ENCODE measurements at regions not wholly inside any gene's neighbourhood (a gene's known extent, or its start where the extent isn't known, plus 50 kb on each side); places are given as distances from the start of the nearest gene placed in this dataset.

DNA sequence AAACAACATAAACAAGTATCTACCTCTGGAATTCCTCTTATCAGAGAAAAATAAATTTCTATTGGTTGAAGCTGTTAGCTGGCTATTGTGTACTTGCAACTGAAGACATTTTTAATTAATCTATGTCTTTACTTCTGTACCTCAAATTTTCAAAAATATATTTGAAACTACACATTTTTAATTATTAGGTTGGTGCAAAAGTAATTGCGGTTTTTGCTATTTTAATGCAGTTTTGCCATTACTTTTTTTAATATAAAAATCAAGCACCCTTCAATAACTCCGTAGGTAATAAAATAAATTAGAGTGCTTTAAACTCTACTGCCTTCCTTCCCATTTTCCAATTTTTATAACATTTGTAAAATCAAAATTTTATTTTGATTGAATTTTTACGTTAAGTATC, 262.1 kb upstream of the DUSP10 start:
- no peaks in the 10 kb centered on the region for H3K9me3 ChIP-seq (ENCODE audit: control insufficient read depth, insufficient read depth, low read depth, low read length)
- no peak overlapping the region for H3K27ac ChIP-seq (ENCODE audit: extremely low read depth, low read depth, low read length)
- no peaks in the 10 kb centered on the region for H3K4me1 ChIP-seq (ENCODE audit: control insufficient read depth, insufficient read depth, low read length)
- H3K36me3 ChIP-seq (ENCODE audit: control insufficient read depth in 2 of 2, insufficient read depth in 1 of 2, low read length in 2 of 2): no peaks in the 10 kb centered on the region
- no peak overlapping the region for H3K4me3 ChIP-seq (ENCODE audit: low read depth, low read length)
- POLR2A ChIA-PET: no interaction called here
- CTCF ChIA-PET: interaction anchor here (0.5 kb wide), 1 partner anchor 262 kb away, joined by 4 read pairs; the partner anchor contains the start of gene DUSP10
- TF ChIP-seq SP3 (tag by site-specific recombination; IDR thresholded peaks at IDR 0.05) (no peak), ZNF354C (tag by site-specific recombination; IDR thresholded peaks at IDR 0.05; ENCODE audit: borderline replicate concordance, low read depth) (no peak), ZFP41 (tag by site-specific recombination; IDR thresholded peaks at IDR 0.05; ENCODE audit: borderline replicate concordance) (no peak), SETDB1 (IDR thresholded peaks at IDR 0.05; ENCODE audit: insufficient read length, low read length) (no peak), KLF1 (tag by site-specific recombination; IDR thresholded peaks at IDR 0.05) (no peak)
- TF ChIP-seq, protein P1, sequence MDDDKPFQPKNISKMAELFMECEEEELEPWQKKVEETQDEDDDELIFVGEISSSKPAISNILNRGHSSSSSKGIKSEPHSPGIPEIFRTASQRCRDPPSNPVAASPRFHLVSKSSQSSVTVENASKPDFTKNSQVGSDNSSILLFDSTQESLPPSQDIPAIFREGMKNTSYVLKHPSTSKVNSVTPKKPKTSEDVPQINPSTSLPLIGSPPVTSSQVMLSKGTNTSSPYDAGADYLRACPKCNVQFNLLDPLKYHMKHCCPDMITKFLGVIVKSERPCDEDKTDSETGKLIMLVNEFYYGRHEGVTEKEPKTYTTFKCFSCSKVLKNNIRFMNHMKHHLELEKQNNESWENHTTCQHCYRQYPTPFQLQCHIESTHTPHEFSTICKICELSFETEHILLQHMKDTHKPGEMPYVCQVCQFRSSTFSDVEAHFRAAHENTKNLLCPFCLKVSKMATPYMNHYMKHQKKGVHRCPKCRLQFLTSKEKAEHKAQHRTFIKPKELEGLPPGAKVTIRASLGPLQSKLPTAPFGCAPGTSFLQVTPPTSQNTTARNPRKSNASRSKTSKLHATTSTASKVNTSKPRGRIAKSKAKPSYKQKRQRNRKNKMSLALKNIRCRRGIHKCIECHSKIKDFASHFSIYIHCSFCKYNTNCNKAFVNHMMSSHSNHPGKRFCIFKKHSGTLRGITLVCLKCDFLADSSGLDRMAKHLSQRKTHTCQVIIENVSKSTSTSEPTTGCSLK (tag by site-specific recombination; IDR thresholded peaks at IDR 0.05): no peak
- TF ChIP-seq, protein P2, sequence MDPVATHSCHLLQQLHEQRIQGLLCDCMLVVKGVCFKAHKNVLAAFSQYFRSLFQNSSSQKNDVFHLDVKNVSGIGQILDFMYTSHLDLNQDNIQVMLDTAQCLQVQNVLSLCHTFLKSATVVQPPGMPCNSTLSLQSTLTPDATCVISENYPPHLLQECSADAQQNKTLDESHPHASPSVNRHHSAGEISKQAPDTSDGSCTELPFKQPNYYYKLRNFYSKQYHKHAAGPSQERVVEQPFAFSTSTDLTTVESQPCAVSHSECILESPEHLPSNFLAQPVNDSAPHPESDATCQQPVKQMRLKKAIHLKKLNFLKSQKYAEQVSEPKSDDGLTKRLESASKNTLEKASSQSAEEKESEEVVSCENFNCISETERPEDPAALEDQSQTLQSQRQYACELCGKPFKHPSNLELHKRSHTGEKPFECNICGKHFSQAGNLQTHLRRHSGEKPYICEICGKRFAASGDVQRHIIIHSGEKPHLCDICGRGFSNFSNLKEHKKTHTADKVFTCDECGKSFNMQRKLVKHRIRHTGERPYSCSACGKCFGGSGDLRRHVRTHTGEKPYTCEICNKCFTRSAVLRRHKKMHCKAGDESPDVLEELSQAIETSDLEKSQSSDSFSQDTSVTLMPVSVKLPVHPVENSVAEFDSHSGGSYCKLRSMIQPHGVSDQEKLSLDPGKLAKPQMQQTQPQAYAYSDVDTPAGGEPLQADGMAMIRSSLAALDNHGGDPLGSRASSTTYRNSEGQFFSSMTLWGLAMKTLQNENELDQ (tag by site-specific recombination; IDR thresholded peaks at IDR 0.05; ENCODE audit: low read depth): no peak

DNA sequence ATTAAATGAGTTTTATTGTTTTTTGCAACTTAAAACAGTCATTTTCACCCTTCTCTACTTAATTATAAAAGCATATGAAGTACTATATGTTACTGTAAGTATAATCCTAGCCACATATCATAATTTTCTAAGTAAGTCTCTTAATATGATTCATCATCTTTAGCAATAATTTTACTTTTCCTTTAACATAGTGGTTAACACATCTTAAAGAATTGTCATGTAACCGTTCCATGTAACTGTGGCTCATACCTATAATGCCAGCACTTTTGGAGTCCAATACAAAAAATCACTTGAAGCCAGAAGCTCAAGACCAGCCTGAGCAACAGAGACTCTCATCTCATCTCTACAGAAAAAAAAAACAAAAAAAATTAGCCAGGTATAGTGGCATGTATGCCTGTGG, 260.6 kb upstream of the DUSP10 start:
- POLR2A ChIA-PET: no interaction called here
- H3K27ac ChIP-seq (ENCODE audit: extremely low read depth, low read depth, low read length): no peak overlapping the region
- no peaks in the 10 kb centered on the region for H3K9me3 ChIP-seq (ENCODE audit: control insufficient read depth, insufficient read depth, low read depth, low read length)
- CTCF ChIA-PET: interaction anchor here (0.6 to 0.8 kb wide), 2 partner anchors 18 to 450 kb away, joined by 3 to 5 read pairs; no protein-coding TSS in a partner anchor
- no peaks in the 10 kb centered on the region for H3K36me3 ChIP-seq (ENCODE audit: control insufficient read depth in 2 of 2, insufficient read depth in 1 of 2, low read length in 2 of 2)
- no peaks in the 10 kb centered on the region for H3K4me1 ChIP-seq (ENCODE audit: control insufficient read depth, insufficient read depth, low read length)
- H3K4me3 ChIP-seq (ENCODE audit: low read depth, low read length): no peak overlapping the region
- TF ChIP-seq OSR2 (tag by site-specific recombination; IDR thresholded peaks at IDR 0.05) (no peak), ZNF211 (tag by site-specific recombination; IDR thresholded peaks at IDR 0.05; ENCODE audit: low read depth) (no peak), ZNF239 (tag by site-specific recombination; IDR thresholded peaks at IDR 0.05) (no peak), KLF10 (tag by site-specific recombination; IDR thresholded peaks at IDR 0.05) (no peak), ZNF571 (tag by site-specific recombination; IDR thresholded peaks at IDR 0.05) (no peak), SP3 (tag by site-specific recombination; IDR thresholded peaks at IDR 0.05) (no peak), ZNF2 (tag by site-specific recombination; IDR thresholded peaks at IDR 0.05) (no peak), SP7 (tag by site-specific recombination; IDR thresholded peaks at IDR 0.05) (no peak)
- TF ChIP-seq, protein P3, sequence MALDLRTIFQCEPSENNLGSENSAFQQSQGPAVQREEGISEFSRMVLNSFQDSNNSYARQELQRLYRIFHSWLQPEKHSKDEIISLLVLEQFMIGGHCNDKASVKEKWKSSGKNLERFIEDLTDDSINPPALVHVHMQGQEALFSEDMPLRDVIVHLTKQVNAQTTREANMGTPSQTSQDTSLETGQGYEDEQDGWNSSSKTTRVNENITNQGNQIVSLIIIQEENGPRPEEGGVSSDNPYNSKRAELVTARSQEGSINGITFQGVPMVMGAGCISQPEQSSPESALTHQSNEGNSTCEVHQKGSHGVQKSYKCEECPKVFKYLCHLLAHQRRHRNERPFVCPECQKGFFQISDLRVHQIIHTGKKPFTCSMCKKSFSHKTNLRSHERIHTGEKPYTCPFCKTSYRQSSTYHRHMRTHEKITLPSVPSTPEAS (tag by site-specific recombination; IDR thresholded peaks at IDR 0.05): no peak
- TF ChIP-seq, protein P4, sequence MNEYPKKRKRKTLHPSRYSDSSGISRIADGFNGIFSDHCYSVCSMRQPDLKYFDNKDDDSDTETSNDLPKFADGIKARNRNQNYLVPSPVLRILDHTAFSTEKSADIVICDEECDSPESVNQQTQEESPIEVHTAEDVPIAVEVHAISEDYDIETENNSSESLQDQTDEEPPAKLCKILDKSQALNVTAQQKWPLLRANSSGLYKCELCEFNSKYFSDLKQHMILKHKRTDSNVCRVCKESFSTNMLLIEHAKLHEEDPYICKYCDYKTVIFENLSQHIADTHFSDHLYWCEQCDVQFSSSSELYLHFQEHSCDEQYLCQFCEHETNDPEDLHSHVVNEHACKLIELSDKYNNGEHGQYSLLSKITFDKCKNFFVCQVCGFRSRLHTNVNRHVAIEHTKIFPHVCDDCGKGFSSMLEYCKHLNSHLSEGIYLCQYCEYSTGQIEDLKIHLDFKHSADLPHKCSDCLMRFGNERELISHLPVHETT (tag by site-specific recombination; IDR thresholded peaks at IDR 0.05): no peak
- TF ChIP-seq, protein P5, sequence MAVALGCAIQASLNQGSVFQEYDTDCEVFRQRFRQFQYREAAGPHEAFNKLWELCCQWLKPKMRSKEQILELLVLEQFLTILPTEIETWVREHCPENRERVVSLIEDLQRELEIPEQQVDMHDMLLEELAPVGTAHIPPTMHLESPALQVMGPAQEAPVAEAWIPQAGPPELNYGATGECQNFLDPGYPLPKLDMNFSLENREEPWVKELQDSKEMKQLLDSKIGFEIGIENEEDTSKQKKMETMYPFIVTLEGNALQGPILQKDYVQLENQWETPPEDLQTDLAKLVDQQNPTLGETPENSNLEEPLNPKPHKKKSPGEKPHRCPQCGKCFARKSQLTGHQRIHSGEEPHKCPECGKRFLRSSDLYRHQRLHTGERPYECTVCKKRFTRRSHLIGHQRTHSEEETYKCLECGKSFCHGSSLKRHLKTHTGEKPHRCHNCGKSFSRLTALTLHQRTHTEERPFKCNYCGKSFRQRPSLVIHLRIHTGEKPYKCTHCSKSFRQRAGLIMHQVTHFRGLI (tag by site-specific recombination; IDR thresholded peaks at IDR 0.05): no peak
- TF ChIP-seq, protein P6, sequence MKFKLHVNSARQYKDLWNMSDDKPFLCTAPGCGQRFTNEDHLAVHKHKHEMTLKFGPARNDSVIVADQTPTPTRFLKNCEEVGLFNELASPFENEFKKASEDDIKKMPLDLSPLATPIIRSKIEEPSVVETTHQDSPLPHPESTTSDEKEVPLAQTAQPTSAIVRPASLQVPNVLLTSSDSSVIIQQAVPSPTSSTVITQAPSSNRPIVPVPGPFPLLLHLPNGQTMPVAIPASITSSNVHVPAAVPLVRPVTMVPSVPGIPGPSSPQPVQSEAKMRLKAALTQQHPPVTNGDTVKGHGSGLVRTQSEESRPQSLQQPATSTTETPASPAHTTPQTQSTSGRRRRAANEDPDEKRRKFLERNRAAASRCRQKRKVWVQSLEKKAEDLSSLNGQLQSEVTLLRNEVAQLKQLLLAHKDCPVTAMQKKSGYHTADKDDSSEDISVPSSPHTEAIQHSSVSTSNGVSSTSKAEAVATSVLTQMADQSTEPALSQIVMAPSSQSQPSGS (tag by site-specific recombination; IDR thresholded peaks at IDR 0.05; ENCODE audit: low read depth): no peak

Measured in HEK293 (cell line).